Left ventricle myocardium inferior (tissue), 1 donor: ENCODE measurements at regions not wholly inside any gene's neighbourhood (a gene's known extent, or its start where the extent isn't known, plus 50 kb on each side); places are given as distances from the start of the nearest gene placed in this dataset.

ENCODE experiments used
- DNase-seq: peaks from one replicate; pipeline ENCODE4 v3.0.0-alpha.2; 2020
- H3K27ac ChIP-seq: fragments of 200-600 bp; replicated peaks from 2 replicates; pipeline ENCODE4 v1.8.0; 2021
- H3K27me3 ChIP-seq: fragments of 200-600 bp; 2 replicates; pipeline ENCODE4 v1.8.0; 2021; ENCODE audit warnings: low read depth
- H3K36me3 ChIP-seq: fragments of 200-600 bp; 2 replicates; pipeline ENCODE4 v1.8.0; 2021
- H3K4me1 ChIP-seq: fragments of 200-600 bp; 2 replicates; pipeline ENCODE4 v1.8.0; 2021
- H3K4me3 ChIP-seq: fragments of 200-600 bp; 2 replicates; pipeline ENCODE4 v1.8.0; 2021; ENCODE audit warnings: mild to moderate bottlenecking, moderate library complexity
- H3K9me3 ChIP-seq: fragments of 200-600 bp; replicated peaks from 2 replicates; pipeline ENCODE4 v1.8.0; 2021
- intact Hi-C: fragments of 100-400 bp; cut with micrococcal nuclease; formaldehyde crosslinking; loops from one replicate; pipeline ENCODE4 v1.11.0; 2022
- TF ChIP-seq, protein P1 (sequence below): fragments of 200-600 bp; IDR thresholded peaks from 2 replicates; pipeline ENCODE4 v1.8.0; 2021; ENCODE audit warnings: antibody characterized with exemption, mild to moderate bottlenecking, borderline replicate concordance
- donor health status: DM: no; HTN: yes; CAD: no; lungs with severe emphysema.

DNA sequence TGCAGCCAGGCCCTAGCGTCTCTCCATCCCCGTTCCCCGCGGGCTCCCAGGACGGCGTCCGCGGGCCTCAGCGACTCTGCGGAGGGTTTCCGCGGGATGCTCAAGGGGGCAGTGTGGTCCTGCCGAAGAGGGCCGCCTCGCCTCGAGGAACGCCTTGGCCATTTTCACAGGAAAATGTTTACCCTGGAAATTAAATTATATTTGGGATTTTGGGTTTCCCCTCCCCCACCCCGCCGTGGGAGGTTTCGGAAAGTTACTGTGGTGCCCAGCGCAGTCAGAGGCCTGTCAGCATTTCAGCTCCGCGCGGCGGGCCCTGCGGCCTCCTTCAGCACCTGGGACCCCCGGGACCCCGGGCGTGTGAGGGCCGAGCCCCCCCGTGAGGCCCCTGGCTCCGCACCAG lies 94.5 kb downstream of the PCTP start:
- H3K4me1 ChIP-seq, result peaks cover 6% of the 10 kb centered on the region
- TF ChIP-seq, protein P1, sequence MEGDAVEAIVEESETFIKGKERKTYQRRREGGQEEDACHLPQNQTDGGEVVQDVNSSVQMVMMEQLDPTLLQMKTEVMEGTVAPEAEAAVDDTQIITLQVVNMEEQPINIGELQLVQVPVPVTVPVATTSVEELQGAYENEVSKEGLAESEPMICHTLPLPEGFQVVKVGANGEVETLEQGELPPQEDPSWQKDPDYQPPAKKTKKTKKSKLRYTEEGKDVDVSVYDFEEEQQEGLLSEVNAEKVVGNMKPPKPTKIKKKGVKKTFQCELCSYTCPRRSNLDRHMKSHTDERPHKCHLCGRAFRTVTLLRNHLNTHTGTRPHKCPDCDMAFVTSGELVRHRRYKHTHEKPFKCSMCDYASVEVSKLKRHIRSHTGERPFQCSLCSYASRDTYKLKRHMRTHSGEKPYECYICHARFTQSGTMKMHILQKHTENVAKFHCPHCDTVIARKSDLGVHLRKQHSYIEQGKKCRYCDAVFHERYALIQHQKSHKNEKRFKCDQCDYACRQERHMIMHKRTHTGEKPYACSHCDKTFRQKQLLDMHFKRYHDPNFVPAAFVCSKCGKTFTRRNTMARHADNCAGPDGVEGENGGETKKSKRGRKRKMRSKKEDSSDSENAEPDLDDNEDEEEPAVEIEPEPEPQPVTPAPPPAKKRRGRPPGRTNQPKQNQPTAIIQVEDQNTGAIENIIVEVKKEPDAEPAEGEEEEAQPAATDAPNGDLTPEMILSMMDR, result peak; percentile 71
- DNase-seq, result peak; percentile 38
- intact Hi-C loops, result no loop called here
- H3K36me3 ChIP-seq, result no peaks in the 10 kb centered on the region
- no peak overlapping the region for H3K27ac ChIP-seq
- peak overlapping the region; percentile 50 for H3K4me3 ChIP-seq
- H3K9me3 ChIP-seq, result no peaks in the 10 kb centered on the region
- H3K27me3 ChIP-seq, result no peaks in the 10 kb centered on the region

- no peaks in the 10 kb centered on the region for H3K9me3 ChIP-seq
- peaks cover 6% of the 10 kb centered on the region for H3K4me1 ChIP-seq
- no peaks in the 10 kb centered on the region for H3K36me3 ChIP-seq
- TF ChIP-seq, protein P1, result no peak
- H3K27ac ChIP-seq, result no peak overlapping the region
- intact Hi-C loops, result no loop called here
- DNase-seq, result no peak
- no peaks in the 10 kb centered on the region for H3K27me3 ChIP-seq
- H3K4me3 ChIP-seq, result no peak overlapping the region
Observed at GRCh38 chr17:55846745-55847144, 95.9 kb downstream of the PCTP start.

- no peaks in the 10 kb centered on the region for H3K9me3 ChIP-seq
- TF ChIP-seq, protein P1, result no peak
- H3K4me3 ChIP-seq, result no peak overlapping the region
- H3K4me1 ChIP-seq, result no peaks in the 10 kb centered on the region
- intact Hi-C loops, result no loop called here
- no peaks in the 10 kb centered on the region for H3K27me3 ChIP-seq
- H3K27ac ChIP-seq, result no peak overlapping the region
- H3K36me3 ChIP-seq, result no peaks in the 10 kb centered on the region
- no peak for DNase-seq
Observed at GRCh38 chr17:55852734-55853133, 101.9 kb downstream of the PCTP start.

GRCh38 chr17:55859301-55859795 lies 108.5 kb downstream of the PCTP start:
- Histone ChIP-seq H3K4me3 (no peak overlapping the region), H3K27me3 (no peaks in the 10 kb centered on the region), H3K4me1 (peaks cover 4% of the 10 kb centered on the region), H3K36me3 (no peaks in the 10 kb centered on the region), H3K27ac (no peak overlapping the region), H3K9me3 (no peaks in the 10 kb centered on the region)
- intact Hi-C loops, result no loop called here
- no peak for DNase-seq
- TF ChIP-seq, protein P1, result no peak

GRCh38 chr17:55865072-55865762 lies 114.4 kb downstream of the PCTP start:
- H3K4me3 ChIP-seq, result no peak overlapping the region
- no peaks in the 10 kb centered on the region for H3K27me3 ChIP-seq
- TF ChIP-seq, protein P1, result no peak
- no peaks in the 10 kb centered on the region for H3K9me3 ChIP-seq
- no peak overlapping the region for H3K27ac ChIP-seq
- no peaks in the 10 kb centered on the region for H3K4me1 ChIP-seq
- intact Hi-C loops, result no loop called here
- H3K36me3 ChIP-seq, result no peaks in the 10 kb centered on the region
- no peak for DNase-seq
